ENCODE measurements at regions not wholly inside any gene's neighbourhood (a gene's known extent, or its start where the extent isn't known, plus 50 kb on each side); places are given as distances from the start of the nearest gene placed in this dataset.
"Not testable (repeated sequence)": the region's sequence is repeated elsewhere in the genome, so short reads cannot be mapped to it uniquely, and the experiment has no call there.

GRCh38 chr1:5150191-5150590 is 495.8 kb downstream of the AJAP1 start:
- DNase-seq (ENCODE audit: low read depth), result no peak

- DNase-seq (ENCODE audit: low read depth), result no peak
Observed at GRCh38 chr1:5147806-5148205, 493.4 kb downstream of the AJAP1 start.

GRCh38 chr1:5142389-5142788 is 488.0 kb downstream of the AJAP1 start:
- no peak for DNase-seq (ENCODE audit: low read depth)

GRCh38 chr1:5141750-5142149 is 487.3 kb downstream of the AJAP1 start:
- DNase-seq (ENCODE audit: low read depth), result no peak

- DNase-seq (ENCODE audit: low read depth), result no peak
Observed at GRCh38 chr1:5140962-5141361, 486.6 kb downstream of the AJAP1 start.

GRCh38 chr1:5140136-5140535 is 485.7 kb downstream of the AJAP1 start:
- no peak for DNase-seq (ENCODE audit: low read depth)

GRCh38 chr1:5129746-5130355 is 475.4 kb downstream of the AJAP1 start:
- no peak for DNase-seq (ENCODE audit: low read depth)

- DNase-seq (ENCODE audit: low read depth), result no peak
Observed at GRCh38 chr1:5125208-5125607, 470.8 kb downstream of the AJAP1 start.

- DNase-seq (ENCODE audit: low read depth), result no peak
Observed at GRCh38 chr1:5120559-5120958, 466.1 kb downstream of the AJAP1 start.

GRCh38 chr1:5119366-5120234 is 465.2 kb downstream of the AJAP1 start:
- no peak for DNase-seq (ENCODE audit: low read depth)

GRCh38 chr1:5118771-5119170 is 464.4 kb downstream of the AJAP1 start:
- not testable (repeated sequence) for DNase-seq (ENCODE audit: low read depth)

- not testable (repeated sequence) for DNase-seq (ENCODE audit: low read depth)
Observed at GRCh38 chr1:5118292-5118691, 463.9 kb downstream of the AJAP1 start.

GRCh38 chr1:5111581-5111980 is 457.2 kb downstream of the AJAP1 start:
- no peak for DNase-seq (ENCODE audit: low read depth)

GRCh38 chr1:5110508-5110907 is 456.1 kb downstream of the AJAP1 start:
- DNase-seq (ENCODE audit: low read depth), result no peak

GRCh38 chr1:5109633-5110032 is 455.2 kb downstream of the AJAP1 start:
- DNase-seq (ENCODE audit: low read depth), result no peak

GRCh38 chr1:5108740-5109139 is 454.3 kb downstream of the AJAP1 start:
- no peak for DNase-seq (ENCODE audit: low read depth)

GRCh38 chr1:5105744-5106143 is 451.3 kb downstream of the AJAP1 start:
- DNase-seq (ENCODE audit: low read depth), result no peak

- DNase-seq (ENCODE audit: low read depth), result no peak
Observed at GRCh38 chr1:5099558-5099957, 445.1 kb downstream of the AJAP1 start.

- DNase-seq (ENCODE audit: low read depth), result no peak
Observed at GRCh38 chr1:5098981-5099385, 444.6 kb downstream of the AJAP1 start.

GRCh38 chr1:5093042-5093441 is 438.6 kb downstream of the AJAP1 start:
- no peak for DNase-seq (ENCODE audit: low read depth)

- DNase-seq (ENCODE audit: low read depth), result no peak
Observed at GRCh38 chr1:5084676-5085075, 430.3 kb downstream of the AJAP1 start.

- DNase-seq (ENCODE audit: low read depth), result no peak
Observed at GRCh38 chr1:5067246-5067645, 412.8 kb downstream of the AJAP1 start.

- no peak for DNase-seq (ENCODE audit: low read depth)
Observed at GRCh38 chr1:5053744-5054143, 399.3 kb downstream of the AJAP1 start.

All from Daoy (cell line).